ENCODE measurements at regions not wholly inside any gene's neighbourhood (a gene's known extent, or its start where the extent isn't known, plus 50 kb on each side); places are given as distances from the start of the nearest gene placed in this dataset.
"Not testable (repeated sequence)": the region's sequence is repeated elsewhere in the genome, so short reads cannot be mapped to it uniquely, and the experiment has no call there.

DNA sequence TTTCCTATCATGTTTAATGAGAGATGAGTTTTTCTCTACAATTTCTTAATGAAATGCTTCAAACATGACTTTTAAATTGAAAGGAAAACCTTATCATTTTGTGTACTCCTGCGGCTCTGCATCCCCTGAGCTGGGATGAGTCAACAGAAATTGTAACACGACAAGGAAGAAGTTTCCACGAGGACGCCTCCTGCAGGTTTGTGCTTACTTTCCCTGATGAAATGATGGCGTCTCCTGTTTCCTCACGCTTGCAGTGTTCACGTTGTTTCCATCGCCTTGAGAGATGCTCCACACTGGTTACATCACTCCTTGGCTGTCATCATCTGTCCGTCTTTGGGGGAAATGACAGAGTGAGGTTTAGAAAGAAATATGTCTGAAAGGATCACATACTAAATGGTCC, 233.7 kb upstream of the ZFP64 start:
- no peak for DNase-seq

DNA sequence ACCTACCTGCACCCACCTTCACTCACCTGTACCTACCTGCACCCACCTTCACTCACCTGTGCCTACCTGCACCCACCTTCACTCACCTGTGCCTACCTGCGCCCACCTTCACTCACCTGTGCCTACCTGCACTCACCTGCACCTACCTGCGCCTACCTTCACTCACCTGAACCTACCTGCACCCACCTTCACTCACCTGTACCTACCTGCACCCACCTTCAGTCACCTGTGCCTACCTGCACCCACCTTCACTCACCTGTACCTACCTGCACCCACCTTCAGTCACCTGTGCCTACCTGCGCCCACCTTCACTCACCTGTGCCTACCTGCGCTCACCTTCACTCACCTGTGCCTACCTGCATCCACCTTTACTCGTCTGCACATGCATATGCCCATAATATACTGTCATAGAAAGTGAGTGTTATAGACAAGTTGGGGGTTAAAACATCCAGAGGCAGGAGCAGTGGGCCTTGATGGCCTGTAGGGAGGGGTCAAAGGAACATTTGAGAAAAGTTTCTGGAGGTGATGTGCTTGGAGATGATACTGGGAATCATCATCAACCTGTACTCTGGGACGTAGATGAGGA, 232.9 kb upstream of the ZFP64 start:
- DNase-seq: not testable (repeated sequence)

DNA sequence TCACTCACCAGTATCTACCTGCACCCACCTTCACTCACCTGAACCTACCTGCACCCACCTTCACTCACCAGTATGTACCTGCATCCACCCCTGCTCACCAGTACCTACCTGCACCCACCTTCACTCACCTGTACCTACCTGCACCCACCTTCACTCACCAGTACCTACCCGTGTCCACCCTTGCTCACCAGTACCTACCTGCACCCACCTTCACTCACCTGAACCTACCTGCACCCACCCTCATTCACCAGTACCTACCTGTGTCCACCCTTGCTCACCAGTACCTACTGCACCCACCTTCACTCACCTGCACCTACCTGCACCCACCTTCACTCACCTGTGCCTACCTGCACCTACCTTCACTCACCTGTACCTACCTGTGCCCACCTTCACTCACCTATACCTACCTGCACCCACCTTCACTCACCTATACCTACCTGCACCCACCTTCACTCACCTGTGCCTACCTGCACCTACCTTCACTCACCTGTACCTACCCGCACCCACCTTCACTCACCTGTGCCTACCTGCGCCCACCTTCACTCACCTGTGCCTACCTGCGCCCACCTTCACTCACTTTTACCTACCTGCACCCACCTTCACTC, 232.1 kb upstream of the ZFP64 start:
- peak; percentile 28 for DNase-seq

DNA sequence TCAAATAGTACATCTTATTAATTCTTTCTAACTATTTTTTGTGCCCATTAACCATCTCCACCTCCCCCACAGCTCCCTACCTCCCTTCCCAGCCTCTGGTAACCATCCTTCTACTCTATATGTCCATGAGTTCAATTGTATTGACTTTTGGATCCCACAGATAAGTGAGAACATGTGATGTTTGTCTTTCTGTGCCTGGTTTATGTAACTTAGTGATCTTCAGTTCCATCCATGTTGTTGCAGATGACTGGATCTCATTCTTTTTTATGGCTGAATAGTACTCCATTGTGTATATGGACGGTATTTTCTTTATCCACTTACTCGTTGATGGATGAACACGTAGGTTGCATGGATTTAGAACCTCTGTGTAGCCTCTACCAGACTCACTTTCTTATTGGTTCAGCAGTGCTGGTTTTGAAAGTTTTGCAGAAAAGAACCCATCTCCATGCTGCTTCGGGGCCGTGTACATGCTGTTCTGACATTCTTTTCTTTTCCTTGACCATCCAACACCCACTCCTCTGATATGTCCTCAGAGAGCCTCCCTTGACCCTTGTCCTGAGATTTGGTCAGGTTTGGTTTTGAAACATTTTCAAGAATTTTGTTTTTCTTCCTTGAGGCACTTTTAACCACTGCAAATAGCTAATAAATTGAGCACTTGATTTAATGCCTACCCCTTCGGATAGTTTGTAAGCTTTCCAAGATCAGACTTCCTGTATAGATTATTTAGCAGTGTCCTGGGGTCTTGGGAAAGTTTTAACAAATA, 231.2 kb upstream of the ZFP64 start:
- DNase-seq: peak; percentile 41

DNA sequence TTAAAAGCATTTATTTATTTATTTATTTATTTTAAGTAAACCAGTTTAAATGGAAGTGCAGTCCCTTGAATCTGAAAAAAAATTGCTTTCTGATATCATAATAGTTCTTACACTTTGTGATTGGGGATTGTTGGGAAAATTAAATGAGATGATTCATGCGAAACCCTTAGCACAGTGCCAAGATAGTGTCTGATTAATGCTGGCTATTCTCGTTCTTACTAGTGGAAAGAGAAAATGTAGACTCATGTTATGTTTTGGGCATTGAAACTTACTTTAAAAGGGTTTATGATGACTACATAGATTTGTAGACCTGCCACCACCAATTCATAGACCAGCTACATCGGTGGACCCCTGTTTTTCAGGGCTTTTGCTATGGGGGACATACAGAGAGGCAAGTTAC, 229.2 kb upstream of the ZFP64 start:
- DNase-seq: no peak

DNA sequence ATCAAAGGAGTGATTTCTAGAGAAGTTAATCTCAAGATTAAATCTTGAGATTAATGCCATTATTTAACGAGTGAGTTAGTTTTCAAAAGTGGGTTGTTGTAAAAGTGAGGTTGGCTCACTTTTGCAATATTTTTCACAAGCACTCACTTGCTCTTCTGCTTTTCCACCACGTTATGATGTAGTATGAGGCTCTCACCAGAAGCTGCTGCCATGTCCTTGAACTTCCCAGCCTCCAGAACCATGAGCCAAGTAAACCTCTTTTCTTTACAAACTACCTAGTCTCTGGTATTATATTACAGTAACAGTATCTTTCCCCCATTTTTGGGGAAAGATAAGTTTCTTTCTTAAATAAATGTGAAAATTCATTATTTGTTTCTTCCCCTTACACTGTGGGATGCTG, 227.6 kb upstream of the ZFP64 start:
- DNase-seq: no peak

DNA sequence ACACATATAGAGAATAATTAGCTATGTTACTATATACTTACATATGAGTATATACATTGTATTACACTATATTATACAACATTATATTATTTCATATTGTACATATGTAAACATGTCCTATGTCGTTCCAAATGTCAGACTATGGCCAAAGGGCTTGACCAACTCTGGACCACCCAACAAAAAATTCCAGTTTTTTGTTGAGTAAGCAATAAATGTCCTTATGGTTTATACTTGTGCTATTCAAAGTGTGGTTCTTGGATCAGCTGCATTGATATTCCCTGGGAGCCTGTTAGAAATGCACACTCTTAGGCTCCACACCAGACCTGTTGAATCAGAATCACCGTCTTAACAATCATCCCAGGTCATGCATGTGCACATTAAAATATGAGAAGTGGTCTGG, 225.4 kb upstream of the ZFP64 start:
- no peak for DNase-seq

DNA sequence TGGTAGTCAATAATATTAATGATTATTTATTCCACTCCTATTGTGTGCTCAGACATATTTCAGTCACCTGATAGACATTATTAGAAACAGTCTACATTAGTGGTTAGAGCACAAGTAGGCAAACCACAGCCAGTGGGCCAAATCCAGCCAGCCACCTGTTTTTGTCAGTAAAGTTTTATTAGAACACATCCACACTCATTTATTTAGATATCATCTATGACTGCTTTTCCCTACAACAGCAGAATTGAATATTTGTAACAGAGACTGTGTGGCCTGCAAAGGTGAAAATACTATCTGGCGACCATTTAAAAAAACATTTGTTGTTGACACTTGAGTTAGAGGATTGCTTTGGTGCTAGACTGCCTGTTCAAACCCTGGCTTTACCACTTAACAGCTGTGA, 220.0 kb upstream of the ZFP64 start:
- DNase-seq: no peak

DNA sequence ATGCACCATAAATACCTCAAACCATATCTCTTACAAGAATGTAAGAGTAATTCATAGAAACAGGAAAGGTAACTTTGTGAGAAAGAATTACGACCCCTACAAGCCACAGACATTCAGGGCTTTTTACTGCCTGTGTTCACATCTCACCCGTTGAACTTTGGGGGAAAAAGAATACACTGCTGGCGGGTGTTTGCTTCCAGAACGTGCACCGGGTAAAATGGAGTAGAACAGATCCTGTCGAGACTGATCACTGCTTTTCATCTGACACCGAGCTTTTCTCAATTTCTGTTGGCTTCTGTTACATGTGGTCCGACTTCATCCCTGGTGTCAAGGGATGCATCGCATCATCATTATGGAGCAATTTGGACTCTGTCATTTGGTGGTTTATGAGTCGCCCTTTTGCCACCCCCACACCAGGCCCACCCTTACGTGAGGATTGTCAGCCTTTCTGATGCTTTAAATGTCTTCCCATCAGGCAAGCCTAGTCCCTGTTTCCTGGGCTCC, 219.2 kb upstream of the ZFP64 start:
- DNase-seq: peak; percentile 1

DNA sequence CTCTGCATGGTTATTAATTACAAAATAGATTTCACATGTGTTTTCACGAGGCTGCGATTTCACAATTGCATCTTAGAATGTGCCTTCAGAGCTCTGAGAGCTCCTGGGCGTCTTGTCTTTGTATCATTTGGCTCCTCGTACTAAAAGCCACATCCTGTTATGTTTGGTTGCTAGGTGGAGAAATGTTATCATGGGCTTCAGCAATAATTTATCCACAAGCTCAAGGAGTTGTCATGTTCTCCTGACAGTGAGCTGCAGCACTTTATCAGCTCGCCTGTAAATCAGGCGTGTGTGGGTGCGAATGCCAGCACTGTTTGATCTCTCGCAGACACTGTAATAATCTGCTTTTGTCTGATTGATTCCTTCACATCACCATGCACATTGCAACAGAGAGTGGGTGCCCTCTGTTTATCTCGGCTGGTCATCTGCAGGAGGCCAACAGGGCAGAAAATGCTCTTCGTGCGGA, 218.6 kb upstream of the ZFP64 start:
- DNase-seq: peak; percentile 20

DNA sequence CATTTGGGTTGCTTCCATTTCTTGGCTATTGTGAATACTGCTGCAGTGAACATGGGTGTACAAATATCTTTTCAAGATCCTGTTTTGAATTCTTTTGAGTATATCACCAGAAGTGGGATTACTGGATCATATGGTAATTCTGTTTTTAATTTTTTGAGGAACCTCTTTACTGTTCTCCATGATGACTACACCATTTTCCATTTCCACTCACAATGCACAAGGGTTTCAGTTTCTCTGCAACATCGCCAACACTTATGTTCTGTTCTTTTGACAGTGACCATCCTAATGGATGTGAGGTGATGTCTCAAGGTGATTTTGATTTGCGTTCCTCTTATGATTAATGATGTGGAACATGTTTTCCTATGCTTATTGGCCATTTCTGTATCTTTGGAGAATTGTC, 214.4 kb upstream of the ZFP64 start:
- DNase-seq: no peak

DNA sequence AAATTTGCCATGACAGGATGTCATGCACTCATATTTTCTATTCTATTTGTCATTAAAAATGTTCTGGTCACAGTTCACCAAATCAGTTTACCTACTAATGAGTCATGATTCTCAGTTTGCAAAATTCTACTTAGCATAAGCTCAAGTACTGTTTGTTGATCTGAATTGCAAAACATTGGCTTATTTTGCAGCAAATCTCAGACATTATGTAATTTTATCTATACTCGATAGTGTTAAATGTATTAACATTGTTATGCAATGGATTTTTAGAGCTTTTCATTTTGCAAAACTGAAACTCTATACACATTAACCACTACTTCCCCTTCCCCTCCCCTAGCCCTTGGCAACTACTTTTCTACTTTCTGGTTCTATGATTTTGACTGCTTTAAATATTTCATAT, 213.8 kb upstream of the ZFP64 start:
- DNase-seq: no peak

DNA sequence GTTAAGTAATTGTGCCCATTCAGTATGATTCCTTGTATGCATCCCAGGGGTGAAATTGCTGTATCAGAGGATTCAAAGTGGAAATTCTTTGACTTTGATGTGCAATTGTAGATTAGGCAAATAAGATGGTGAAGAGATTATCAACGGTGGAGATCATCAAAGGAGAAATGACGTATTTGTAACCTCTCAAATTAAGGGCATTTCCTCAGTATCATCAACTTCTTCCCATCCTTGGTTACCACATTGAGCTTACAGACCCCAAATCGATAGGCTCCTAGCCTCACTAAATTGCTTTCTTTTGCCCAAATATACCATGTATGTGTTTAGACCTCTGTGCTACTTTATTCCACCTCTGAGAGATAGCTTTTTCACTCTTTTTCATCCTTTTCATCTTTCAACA, 213.1 kb upstream of the ZFP64 start:
- DNase-seq: no peak

DNA sequence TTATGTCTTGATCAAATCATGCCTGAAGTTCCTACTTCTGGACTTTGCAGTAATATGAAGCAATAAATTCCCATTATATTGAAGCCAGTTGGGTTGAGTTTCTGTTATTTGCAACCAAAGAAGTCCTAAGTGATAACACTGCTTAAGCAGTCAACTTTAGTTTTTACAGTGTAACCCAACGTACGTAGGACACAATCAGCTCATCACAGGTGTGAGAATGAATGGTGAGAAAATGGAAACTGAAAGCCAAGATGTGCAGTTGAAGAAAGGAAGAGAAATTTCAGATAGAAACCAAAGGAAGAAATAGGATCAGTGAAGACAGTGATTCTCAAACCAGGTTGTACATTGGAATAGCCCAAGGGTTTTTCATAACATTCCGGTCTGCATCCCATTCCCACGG, 211.4 kb upstream of the ZFP64 start:
- DNase-seq: no peak

DNA sequence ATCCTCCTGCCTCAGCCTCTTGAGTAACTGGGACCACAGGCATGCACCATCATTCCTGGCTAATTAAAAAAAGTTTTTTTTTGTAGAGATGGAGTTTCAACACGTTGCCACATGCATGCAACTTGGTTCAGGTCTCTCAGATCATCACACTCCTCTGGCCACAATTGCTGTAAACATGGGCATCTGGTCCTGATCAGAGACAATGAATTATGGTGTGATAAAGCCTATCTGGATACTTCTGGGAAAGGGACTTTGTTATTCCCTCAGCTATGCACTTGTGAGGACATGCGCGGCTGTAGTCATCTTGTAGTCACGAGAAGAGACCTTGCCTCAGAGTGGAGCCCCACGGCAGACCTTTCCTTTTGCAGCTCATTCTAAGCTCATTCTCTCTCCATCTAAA, 210.9 kb upstream of the ZFP64 start:
- no peak for DNase-seq

DNA sequence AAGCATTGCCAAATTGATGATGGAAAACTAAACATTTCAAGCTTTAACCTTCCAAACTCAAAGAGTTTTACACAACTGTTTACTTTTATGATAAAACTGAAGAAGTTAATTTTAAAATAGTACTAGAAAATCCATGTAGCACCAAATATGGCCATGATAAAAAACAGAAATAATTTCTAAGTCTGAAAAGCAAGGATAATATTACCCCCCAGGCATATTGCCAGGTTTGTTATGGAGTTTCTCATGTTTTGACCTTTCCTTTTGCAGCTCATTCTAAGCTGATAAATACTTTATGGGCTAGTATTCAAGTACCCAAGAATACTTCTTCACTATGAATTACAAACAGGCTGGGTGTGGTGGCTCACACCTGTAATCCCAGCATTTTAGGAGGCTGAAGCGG, 209.9 kb upstream of the ZFP64 start:
- DNase-seq: no peak

DNA sequence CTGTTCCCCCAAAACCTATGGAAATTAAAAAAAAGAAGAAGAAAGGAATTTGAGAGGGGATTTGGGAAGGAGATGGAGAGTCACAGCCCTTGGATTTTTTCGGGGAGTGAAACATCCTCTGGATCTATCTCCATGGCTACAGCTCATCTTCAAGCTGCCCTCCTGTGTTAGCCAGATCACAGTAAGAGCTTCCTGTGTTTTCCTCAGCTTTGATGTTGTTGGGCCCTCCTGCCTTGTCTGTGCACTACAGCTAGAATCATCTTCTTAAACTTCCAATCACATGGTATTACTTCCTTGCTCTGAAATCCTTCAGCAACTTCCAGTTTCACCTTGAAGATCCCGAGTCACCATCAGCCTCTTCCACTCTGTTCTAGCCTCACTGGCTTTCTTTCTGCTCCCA, 207.8 kb upstream of the ZFP64 start:
- no peak for DNase-seq

DNA sequence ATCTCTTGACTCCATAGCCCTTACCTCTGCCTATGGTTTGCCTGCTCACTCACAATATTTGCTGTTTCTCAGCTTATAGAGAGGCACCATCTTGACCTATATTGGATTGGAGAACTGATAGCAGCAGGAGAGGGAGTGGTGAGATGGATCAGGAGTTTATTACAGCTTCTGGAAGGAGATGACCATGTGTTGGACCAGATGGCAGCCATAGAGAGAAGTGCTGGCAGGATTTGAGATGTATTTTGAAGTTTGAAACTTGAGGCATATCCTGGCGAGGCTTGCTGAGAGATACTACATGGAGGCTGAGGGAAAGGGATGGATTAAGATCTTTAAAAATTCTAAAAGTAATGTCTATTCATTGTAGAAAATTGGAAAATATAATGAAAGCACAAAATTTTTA, 198.0 kb upstream of the ZFP64 start:
- DNase-seq: no peak

DNA sequence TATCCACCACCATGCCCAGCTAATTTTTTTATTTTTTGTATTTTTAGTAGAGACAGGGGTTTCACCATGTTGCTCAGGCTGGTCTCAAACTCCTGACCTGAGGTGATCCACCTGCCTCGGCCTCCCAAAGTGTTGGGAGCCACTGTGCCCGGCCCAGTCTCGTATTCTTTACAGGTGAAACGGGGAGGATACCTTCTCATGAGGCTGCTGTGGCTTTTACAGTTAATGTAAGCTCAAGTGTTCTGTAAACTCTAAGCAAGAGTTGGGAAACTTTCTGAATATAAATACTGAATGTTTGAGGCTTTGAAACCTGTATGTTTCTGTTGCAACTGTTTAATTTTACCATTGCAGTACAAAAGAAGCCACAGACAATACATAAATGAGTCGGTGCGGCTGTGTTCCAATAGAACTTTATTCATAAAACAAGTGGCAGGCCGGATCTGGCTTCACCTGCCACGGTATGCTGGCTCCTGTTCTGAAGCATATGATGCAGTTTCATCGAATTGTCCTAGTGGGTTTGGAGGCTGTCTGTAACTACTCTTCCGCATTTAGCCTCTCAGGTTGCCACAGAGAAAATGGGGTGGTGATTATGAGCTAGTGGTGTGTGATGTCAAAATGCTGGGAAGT, 192.5 kb upstream of the ZFP64 start:
- no peak for DNase-seq

DNA sequence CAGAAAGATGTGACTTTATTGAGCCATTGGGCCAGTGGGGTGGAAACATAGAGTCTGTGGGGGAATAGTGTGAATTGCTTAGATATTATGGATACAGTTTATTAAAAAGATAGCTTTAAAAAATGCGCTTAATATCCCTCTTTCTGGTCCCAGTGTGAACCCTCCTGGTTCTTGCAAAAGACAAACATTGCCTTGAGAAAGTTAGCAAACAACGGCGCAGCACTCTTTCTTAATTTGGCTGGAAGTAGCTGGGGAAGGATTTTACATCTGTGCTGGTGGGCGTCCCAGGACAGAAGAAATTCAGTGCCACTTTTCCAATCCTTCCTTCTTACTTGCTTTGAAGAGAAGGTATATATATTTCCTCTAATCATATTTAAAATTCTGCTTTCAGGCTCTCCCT, 191.4 kb upstream of the ZFP64 start:
- no peak for DNase-seq

DNA sequence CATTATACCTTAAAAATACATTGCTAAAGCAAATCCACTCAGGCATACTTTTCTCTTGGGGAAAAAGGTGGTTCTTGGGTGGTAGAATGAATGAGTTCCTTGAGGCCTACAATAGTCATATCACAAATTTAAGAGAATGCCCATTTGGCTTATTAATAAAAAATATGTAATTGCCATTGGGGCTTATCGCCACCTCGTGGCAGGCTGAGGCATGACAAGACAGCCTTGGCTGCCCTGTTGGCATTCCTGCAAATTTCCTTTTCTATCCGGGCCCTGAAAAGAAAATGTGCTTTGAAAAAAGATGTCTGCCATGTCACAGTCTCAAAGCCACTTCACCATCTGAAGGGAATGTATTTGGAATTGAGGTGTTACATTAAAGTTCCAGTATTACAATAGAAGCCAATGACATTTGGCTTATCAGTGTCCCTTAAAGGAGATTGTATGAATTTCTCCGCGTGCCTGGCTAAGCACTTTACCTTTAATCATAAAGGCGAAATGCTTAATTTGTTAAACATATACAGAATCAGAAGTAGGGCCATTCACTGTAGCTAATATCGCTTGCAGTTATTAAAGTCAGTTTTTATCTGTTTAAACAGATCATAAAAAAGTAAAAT, 188.3 kb upstream of the ZFP64 start:
- DNase-seq: peak; percentile 56

DNA sequence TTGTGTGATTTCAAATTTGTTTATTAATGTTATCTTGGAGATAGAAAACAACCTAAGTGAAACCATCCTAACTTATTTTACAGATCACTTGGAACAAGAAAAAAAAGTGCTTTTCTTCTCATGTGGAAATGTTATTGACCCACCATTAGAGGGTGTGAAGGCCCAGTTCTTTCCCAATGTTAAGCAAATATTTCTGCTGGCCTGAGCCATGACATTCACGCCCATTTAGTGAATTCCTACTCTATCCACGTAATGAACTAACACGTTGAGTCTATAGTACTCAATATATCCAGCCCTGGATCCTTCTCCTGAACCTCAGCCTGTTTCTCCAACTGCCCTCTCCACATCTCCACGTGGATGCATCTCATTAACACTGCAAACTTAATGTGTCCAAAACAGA, 180.6 kb upstream of the ZFP64 start:
- no peak for DNase-seq

DNA sequence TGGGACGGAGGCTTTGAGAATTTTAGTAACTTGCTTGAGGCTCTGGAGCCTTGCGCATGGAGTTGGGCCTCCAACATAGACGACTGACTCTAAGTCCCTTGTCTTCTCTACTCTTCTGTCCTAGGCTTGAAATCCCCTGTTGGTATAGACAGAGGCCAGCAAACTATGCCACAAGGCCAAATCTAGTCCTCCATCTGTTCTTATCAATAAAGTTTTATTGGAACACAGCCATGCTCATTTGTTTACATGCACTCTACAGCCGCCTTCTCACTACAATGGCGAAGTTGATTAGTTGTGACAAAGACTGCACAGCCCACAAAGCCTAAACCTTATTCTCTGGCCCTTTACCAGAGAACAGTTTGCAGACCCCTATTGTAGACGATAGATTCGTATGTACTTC, 174.1 kb upstream of the ZFP64 start:
- DNase-seq: no peak
